Cardiac fibroblast (primary cell): ENCODE measurements at regions not wholly inside any gene's neighbourhood (a gene's known extent, or its start where the extent isn't known, plus 50 kb on each side); places are given as distances from the start of the nearest gene placed in this dataset.
A peak's percentile ranks its signal among the peaks of the same experiment; 100 is the strongest.

Experiments used
- DNase-seq, 2 donors: peaks; one replicate each; pipeline versions ENCODE4 v3.0.0 to v3.0.0-alpha.2; 2010; ENCODE audit warnings: low read depth in 2 of 2
- H3K4me3 ChIP-seq, 2 donors: replicated peaks in 1 of 2; 1 replicate in 1 of 2; 2 replicates in 1 of 2; pipeline ENCODE4 v1.5.1; 2011; ENCODE audit warnings: low read depth in 2 of 2, low read length in 2 of 2, mild to moderate bottlenecking in 2 of 2, moderate library complexity in 1 of 2
- TF ChIP-seq, protein P1 (sequence below): IDR thresholded peaks from one replicate; pipeline ENCODE4 v1.5.1; 2011; ENCODE audit warnings: low read depth, mild to moderate bottlenecking, low read length, inconsistent platforms

DNA sequence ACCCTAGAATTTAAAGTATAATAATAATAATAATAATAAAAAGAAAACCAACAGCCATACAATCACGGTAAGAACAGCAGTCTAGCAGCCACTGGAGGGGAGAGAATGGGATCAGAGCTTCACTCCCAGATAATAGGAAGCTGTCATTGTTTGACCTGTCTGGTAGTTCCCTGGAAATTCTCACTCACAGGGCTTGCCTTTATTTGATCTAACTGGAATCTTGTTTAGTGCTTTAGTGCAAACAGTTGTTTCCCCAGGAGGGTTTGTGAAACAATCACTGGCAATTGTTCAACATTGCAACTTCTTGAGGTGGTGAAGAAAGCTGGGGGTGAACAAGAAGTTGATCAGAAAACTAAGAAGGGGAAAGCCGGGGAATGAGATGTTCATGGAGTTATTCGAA lies 68.7 kb upstream of the PTCSC3 start:
- no peak for DNase-seq
- no peak overlapping the region for H3K4me3 ChIP-seq
- TF ChIP-seq, protein P1, sequence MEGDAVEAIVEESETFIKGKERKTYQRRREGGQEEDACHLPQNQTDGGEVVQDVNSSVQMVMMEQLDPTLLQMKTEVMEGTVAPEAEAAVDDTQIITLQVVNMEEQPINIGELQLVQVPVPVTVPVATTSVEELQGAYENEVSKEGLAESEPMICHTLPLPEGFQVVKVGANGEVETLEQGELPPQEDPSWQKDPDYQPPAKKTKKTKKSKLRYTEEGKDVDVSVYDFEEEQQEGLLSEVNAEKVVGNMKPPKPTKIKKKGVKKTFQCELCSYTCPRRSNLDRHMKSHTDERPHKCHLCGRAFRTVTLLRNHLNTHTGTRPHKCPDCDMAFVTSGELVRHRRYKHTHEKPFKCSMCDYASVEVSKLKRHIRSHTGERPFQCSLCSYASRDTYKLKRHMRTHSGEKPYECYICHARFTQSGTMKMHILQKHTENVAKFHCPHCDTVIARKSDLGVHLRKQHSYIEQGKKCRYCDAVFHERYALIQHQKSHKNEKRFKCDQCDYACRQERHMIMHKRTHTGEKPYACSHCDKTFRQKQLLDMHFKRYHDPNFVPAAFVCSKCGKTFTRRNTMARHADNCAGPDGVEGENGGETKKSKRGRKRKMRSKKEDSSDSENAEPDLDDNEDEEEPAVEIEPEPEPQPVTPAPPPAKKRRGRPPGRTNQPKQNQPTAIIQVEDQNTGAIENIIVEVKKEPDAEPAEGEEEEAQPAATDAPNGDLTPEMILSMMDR: no peak

DNA sequence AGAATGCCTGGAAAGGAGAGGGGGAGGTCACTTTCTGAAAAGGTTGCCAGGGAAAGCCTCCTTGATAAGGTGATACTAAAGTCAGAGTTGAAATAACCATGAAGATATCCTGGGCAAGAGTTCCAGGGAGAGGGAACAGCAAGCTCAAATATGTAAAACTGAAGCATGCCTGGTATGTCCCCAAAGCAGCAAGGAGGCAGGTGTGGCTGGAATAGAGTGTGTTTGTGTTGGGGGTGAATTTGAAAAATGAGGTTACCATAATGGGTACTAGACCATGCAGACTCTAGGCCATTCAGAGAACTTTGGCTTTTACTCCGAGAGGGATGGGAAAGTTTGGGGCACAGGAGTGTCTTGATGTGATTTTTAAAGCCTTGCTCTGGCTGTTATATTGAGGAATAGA lies 66.7 kb upstream of the PTCSC3 start:
- DNase-seq: no peak
- H3K4me3 ChIP-seq: no peak overlapping the region
- TF ChIP-seq, protein P1: no peak

- TF ChIP-seq, protein P1: no peak
- peak; percentile 5 to 12 for DNase-seq
- H3K4me3 ChIP-seq: no peak overlapping the region
Measured at GRCh38 chr14:36241183-36241582, 64.7 kb upstream of the PTCSC3 start.

DNA sequence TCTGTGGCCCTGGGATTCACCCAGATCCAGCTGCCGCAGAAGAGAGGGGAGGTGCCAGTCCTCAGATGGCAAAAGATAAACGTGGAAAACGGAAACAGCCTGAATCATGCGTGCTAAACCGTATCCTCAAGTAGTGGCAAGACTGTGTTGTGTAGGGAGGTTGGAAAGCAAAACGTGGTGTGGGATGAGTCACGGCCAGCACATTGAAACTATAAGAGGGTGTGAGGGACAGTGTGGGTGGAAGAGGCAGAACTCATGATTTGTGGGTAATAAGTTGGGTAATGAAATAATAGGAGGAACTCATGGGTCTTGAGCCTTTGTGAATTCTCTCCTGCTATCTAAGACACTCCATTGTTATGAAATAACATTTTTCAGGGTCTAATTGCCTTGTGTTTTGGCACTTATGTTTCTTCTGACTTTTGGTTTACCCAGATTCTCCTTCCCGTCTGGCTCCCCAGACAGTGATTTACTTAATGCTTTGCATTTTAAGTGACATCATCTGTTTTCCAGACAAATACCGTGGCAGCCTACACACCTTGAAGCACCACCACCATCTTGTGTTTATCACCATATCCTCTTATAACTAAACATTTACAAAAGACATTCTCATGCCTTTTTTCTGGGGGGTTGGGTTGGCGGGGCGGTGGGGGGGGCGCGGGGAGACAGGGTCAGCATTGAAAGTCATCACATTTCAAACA lies 62.3 kb upstream of the PTCSC3 start:
- TF ChIP-seq, protein P1: no peak
- DNase-seq: peak in 1 of 2 donors; percentile 53
- no peak overlapping the region for H3K4me3 ChIP-seq

GRCh38 chr14:36233217-36233616 lies 56.7 kb upstream of the PTCSC3 start:
- DNase-seq: no peak
- TF ChIP-seq, protein P1: no peak
- H3K4me3 ChIP-seq: no peak overlapping the region

- H3K4me3 ChIP-seq: no peak overlapping the region
- no peak for DNase-seq
- TF ChIP-seq, protein P1: no peak
Measured at GRCh38 chr14:36229262-36229661, 52.7 kb upstream of the PTCSC3 start.

DNA sequence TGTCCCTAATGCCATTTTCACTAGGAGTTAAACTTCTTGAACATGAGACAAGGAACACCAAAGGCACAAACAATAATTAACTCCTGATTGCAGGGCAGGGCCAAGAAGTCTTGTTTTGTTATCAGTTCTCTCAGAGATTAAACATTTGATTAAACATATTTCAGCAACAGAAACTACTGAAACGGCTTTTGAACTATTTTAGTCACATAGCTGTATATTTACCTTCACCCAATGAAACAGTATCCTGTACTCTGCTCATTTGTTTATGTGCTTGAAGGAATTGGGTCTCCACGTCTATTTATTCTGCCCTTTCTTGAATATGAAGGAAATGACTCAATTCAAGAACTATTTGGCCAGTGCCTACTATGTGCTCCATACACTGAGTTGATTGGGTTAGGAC lies 51.3 kb upstream of the PTCSC3 start:
- no peak overlapping the region for H3K4me3 ChIP-seq
- DNase-seq: peak in 1 of 2 donors; percentile 11
- TF ChIP-seq, protein P1: no peak
